GM18951 (cell line): ENCODE measurements at regions not wholly inside any gene's neighbourhood (a gene's known extent, or its start where the extent isn't known, plus 50 kb on each side); places are given as distances from the start of the nearest gene placed in this dataset.

Experiments used
- POLR2A ChIP-seq: IDR thresholded peaks from 4 replicates; pipeline ENCODE4 v1.6.1; 2011; ENCODE audit warnings: mild to moderate bottlenecking; ENCODE audit not compliant: insufficient read length, insufficient read depth; ENCODE audit errors: extremely low read depth
- in situ Hi-C: fragments of 300-500 bp; cut with MboI; formaldehyde crosslinking; loops from one replicate; pipeline ENCODE4 v1.12.0; 2022; ENCODE audit warnings: low sequenced_read_pairs, mixed read lengths, inconsistent platforms; ENCODE audit not compliant: unreplicated experiment

- in situ Hi-C loops: no loop called here
- no peak for TF ChIP-seq POLR2A
These were observed 316.2 kb downstream of the BRINP1 start for GRCh38 chr9:119053070-119053469.

GRCh38 chr9:119060629-119061385, 308.4 kb downstream of the BRINP1 start:
- TF ChIP-seq POLR2A: no peak
- in situ Hi-C loops: no loop called here

GRCh38 chr9:119071636-119072035, 297.6 kb downstream of the BRINP1 start:
- TF ChIP-seq POLR2A: no peak
- in situ Hi-C loops: no loop called here

GRCh38 chr9:119074017-119074416, 295.2 kb downstream of the BRINP1 start:
- in situ Hi-C loops: no loop called here
- TF ChIP-seq POLR2A: no peak

- no peak for TF ChIP-seq POLR2A
- in situ Hi-C loops: no loop called here
These were observed 291.2 kb downstream of the BRINP1 start for GRCh38 chr9:119078015-119078414.

- TF ChIP-seq POLR2A: no peak
- in situ Hi-C loops: no loop called here
These were observed 285.6 kb downstream of the BRINP1 start for GRCh38 chr9:119083673-119084072.

GRCh38 chr9:119086590-119086989, 282.6 kb downstream of the BRINP1 start:
- no peak for TF ChIP-seq POLR2A
- in situ Hi-C loops: no loop called here

GRCh38 chr9:119088002-119088547, 281.2 kb downstream of the BRINP1 start:
- in situ Hi-C loops: no loop called here
- TF ChIP-seq POLR2A: no peak

DNA sequence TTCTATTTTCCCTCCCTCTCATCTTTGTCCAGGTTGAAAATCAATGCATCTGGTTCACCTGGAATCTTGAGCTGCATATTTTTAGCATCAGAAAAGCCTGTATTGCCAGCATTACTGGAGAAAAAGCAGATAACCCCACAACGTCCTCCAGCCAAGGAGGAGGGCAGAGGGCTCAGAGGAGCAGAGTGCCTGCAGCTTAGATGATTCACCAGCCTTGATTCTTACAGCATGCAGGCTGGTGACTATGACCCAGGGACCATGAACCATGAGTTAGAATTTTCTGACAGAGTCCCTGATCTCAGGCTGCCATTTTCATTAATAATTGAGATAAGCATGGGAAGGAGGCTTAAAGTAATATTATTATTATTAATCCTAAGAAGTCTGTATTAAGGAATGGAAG, 278.2 kb downstream of the BRINP1 start:
- no peak for TF ChIP-seq POLR2A
- in situ Hi-C loops: no loop called here

GRCh38 chr9:119092125-119092524, 277.1 kb downstream of the BRINP1 start:
- in situ Hi-C loops: no loop called here
- TF ChIP-seq POLR2A: no peak

- in situ Hi-C loops: no loop called here
- TF ChIP-seq POLR2A: no peak
These were observed 275.1 kb downstream of the BRINP1 start for GRCh38 chr9:119094086-119094485.

- no peak for TF ChIP-seq POLR2A
- in situ Hi-C loops: no loop called here
These were observed 274.2 kb downstream of the BRINP1 start for GRCh38 chr9:119095072-119095471.

- in situ Hi-C loops: no loop called here
- no peak for TF ChIP-seq POLR2A
These were observed 268.2 kb downstream of the BRINP1 start for GRCh38 chr9:119101048-119101447.

- in situ Hi-C loops: no loop called here
- TF ChIP-seq POLR2A: no peak
These were observed 254.6 kb downstream of the BRINP1 start for GRCh38 chr9:119114681-119115080.
